GM19240 (cell line): ENCODE measurements at regions not wholly inside any gene's neighbourhood (a gene's known extent, or its start where the extent isn't known, plus 50 kb on each side); places are given as distances from the start of the nearest gene placed in this dataset.

Source experiments
- DNase-seq: peaks from one replicate; pipeline ENCODE4 v3.0.0; 2011; ENCODE audit warnings: low spot score; ENCODE audit not compliant: insufficient read length

- no peak for DNase-seq
Measured at GRCh38 chr5:5572976-5573797, 150.7 kb downstream of the ICE1 start.

DNA sequence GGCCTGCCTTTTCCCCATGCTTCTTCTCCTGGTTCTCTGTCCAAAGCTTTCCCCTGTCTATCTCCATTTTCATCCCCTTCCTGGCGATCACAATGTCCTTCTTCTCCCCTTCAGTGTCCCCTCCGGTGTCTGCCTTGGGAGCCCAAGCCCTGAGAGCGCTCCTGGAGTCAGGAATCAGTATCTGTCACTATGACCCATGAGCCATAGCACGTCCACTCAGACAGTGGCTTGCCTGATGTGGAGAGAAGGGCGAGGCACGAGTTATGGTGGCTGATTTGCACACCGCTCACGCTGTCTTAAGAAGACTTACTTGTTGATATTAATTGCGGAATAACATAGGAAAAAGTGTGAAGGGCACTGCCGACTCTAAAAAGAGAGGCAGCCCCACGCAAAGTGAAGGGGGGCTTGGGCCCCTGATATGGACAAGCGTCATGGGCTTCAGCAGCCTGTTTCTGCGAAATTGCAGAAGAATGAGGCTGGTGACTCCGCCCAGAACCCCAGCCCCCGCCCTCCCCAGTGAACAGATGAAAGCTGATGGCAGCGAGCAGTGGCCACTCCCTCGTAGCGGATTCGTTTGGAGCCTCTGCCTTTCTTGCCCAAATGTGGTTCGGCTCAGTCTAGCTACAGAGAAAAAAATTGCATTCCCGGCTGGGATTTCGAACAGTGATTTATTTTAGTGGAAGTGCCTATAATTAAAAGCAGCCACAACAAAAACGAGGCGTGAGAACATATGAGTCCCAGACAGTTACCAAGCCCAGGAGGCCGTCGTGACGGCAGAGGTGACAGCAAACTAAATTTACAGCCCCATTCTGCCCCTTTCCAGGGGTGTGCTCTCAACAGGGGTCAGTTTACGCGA lies 149.8 kb downstream of the ICE1 start:
- DNase-seq = no peak

DNA sequence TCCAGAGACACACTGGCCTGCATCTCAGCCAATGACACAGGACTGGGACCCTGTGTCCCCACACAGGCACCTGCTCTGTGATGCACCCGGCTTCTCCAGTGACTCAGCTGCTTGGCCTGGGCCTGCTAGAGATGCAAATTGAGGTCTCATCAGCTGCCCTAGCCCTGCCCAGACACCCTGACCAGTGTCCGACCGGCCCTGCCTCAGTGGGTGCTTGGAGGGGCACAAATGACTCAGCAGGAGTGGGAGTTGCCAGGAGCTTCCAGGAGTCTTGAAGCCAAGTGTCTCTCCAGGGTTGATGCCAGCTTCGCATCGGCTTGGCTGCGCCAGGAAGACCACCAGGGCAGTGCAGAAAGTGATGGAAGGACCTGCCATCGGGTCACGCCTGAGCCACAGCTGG lies 148.2 kb downstream of the ICE1 start:
- no peak for DNase-seq

GRCh38 chr5:5564898-5565297 lies 142.4 kb downstream of the ICE1 start:
- no peak for DNase-seq

DNA sequence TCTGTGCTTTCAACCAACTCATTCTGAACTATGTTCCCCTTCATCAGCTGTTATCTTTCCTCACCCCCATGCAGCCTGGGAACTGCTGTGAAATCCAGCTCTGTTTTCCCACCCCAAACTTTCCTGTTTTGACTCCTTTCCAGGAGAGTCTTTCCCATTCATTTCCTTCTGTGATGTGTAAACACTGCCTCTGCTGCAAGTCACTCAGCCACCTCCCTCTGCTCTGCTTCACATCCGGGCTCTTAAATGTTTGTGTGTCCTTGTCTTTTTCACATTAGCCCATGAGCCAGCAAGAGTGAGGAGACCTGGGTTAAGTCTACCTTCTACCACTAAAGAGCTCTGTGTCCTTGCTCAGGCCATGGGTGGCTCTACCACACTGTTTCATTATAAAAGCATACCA lies 137.5 kb downstream of the ICE1 start:
- DNase-seq = no peak

DNA sequence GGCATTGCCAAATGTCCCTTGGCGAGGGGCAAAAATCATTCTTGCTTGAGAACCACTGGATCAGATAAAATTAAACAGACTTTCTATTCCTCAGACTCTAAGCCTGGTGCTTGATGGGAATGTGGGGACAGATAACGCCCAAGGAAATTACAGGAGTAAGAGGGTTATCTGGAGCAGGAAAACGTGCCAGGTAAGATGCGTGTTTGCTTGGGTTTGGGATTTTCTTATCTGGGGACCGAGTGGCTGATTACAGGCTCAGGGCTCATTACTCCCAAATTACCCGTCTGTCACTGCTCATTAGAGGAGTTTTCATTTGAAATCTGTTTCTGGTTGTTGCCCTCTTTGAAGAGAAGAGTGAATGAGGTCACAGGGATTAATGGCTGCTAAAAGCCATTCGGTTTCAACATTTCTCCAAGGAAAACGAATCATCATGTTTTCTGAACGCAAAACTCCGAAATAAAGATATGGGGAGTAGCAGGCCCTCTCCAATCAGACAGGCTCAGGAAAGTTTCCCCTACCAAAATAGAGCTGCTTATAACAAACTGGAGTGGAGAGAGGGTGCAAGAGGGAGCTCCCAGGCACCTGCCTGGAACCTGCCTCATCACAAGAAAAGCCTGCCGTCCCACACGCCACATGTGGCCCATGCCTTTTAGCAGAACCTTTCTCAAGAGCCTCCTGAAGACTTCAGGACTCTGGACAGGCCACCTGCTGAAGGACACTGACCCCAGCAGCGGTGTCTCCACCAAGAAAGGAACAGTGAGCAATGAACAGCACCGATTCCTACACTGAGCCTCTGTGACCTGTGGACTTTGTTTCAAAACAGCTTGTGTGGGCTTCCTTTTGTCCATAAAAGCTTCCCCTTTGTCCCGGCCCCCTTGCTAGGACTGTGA lies 136.4 kb downstream of the ICE1 start:
- no peak for DNase-seq

DNA sequence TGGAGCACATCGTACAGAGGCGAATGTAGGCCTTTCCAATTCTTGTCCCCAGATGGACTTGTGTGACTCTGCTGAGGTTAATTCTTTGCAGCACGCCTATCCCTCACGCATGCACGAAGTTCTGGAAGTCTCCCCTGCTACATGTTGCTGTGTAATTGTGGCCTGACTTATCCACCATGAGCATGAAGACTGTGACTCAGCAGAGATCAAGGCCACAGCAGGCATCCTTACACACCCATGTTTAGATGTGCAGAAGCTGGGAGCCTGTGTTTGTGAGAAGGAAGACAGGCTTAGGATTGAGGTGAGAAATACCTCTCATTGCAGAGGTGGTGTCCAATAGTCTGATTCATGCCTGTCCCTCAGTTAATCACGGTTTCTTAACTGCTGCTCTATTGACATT lies 135.6 kb downstream of the ICE1 start:
- no peak for DNase-seq

DNA sequence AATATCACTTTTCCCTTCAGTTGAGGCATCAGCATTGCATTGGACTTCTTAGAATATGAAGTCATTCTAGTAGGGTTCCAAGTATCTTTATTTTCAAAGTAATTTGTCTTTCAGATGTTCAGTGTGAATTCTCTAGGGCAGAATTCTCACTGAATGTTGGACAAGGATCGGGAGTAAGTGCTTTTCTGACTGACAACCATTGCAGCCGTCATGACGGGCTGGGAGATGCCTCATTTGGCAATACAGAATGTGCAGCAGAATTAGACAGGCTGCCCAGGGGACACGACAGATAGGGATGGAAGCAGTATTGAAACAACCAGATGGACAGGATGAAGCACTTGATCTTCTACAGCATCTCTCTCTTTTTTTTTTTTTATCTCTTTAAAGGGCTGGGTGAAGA lies 129.0 kb downstream of the ICE1 start:
- no peak for DNase-seq

- no peak for DNase-seq
Measured at GRCh38 chr5:5546408-5546807, 123.9 kb downstream of the ICE1 start.

- no peak for DNase-seq
Measured at GRCh38 chr5:5544094-5544663, 121.7 kb downstream of the ICE1 start.

GRCh38 chr5:5542654-5543053 lies 120.2 kb downstream of the ICE1 start:
- DNase-seq = no peak

DNA sequence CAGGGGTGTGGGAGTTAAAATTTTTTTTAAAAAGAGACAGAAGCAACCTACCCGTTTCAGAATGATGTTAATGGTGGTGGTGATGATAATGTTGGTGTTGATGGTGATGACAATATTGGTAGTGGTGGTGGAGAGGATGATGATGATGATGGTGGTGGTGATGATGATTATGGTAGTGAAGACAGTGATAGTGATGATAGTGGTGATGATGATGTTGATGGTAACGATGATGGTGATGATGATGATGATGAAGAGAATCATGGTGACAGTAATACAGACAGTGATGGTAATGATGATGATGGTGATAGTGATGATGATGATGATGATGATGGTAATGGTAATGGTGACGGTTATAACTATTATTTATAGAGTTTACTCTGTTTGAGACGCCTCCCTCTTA lies 117.6 kb downstream of the ICE1 start:
- DNase-seq = no peak
